HG02759 (cell line): ENCODE measurements at regions not wholly inside any gene's neighbourhood (a gene's known extent, or its start where the extent isn't known, plus 50 kb on each side); places are given as distances from the start of the nearest gene placed in this dataset.

Experiments used
- ATAC-seq: cut with Tn5 transposase; IDR thresholded peaks from one replicate; pipeline ENCODE4 v1.9.1; 2021; ENCODE audit warnings: mild to moderate bottlenecking, moderate library complexity; ENCODE audit not compliant: unreplicated experiment

GRCh38 chrX:151476604-151477303 lies 79.7 kb downstream of the VMA21 start:
- ATAC-seq: no peak

GRCh38 chrX:151478058-151478457 lies 81.1 kb downstream of the VMA21 start:
- no peak for ATAC-seq

GRCh38 chrX:151488677-151489076 lies 74.8 kb upstream of the PASD1 start:
- ATAC-seq: peak; percentile 66

GRCh38 chrX:151505796-151506195 lies 57.7 kb upstream of the PASD1 start:
- ATAC-seq: no peak

GRCh38 chrX:151510203-151510602 lies 53.3 kb upstream of the PASD1 start:
- no peak for ATAC-seq

GRCh38 chrX:151513472-151513871 lies 50.0 kb upstream of the PASD1 start:
- no peak for ATAC-seq
